Loucy (cell line): ENCODE measurements at regions not wholly inside any gene's neighbourhood (a gene's known extent, or its start where the extent isn't known, plus 50 kb on each side); places are given as distances from the start of the nearest gene placed in this dataset.

Experiments
- EZH2phosphoT487 ChIP-seq: fragments of 200-600 bp; IDR thresholded peaks from 2 replicates; pipeline ENCODE4 v1.6.1; 2018; ENCODE audit warnings: antibody characterized with exemption, mild to moderate bottlenecking, moderate library complexity, borderline replicate concordance
- TF ChIP-seq, protein P1 (sequence below): fragments of 200-600 bp; sonication (generic); conservative IDR thresholded peaks from 2 replicates; pipeline ENCODE4 v1.5.1; 2014; ENCODE audit warnings: mild to moderate bottlenecking, antibody characterized with exemption, low read length

DNA sequence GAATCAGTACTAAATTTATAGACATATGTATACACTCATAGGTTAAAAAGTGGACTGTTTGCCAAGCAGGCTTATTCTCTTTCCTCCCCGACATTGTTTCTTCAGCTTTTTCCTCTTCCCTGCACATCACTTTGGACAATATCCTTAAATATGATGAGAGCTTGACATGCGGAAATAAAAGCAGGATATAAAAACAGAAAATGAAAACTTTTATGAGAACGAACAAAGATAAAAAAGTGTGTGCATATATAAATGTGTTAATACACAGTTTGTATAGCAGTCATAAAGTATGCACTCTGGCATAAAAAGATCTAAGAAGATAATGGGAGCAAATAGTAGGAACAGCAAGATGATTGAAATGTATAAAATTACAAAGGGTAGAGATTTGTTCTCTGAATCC, 86.4 kb upstream of the IFNE start:
- TF ChIP-seq, protein P1, sequence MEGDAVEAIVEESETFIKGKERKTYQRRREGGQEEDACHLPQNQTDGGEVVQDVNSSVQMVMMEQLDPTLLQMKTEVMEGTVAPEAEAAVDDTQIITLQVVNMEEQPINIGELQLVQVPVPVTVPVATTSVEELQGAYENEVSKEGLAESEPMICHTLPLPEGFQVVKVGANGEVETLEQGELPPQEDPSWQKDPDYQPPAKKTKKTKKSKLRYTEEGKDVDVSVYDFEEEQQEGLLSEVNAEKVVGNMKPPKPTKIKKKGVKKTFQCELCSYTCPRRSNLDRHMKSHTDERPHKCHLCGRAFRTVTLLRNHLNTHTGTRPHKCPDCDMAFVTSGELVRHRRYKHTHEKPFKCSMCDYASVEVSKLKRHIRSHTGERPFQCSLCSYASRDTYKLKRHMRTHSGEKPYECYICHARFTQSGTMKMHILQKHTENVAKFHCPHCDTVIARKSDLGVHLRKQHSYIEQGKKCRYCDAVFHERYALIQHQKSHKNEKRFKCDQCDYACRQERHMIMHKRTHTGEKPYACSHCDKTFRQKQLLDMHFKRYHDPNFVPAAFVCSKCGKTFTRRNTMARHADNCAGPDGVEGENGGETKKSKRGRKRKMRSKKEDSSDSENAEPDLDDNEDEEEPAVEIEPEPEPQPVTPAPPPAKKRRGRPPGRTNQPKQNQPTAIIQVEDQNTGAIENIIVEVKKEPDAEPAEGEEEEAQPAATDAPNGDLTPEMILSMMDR, result no peak
- no peak for TF ChIP-seq EZH2phosphoT487
